ENCODE measurements at regions not wholly inside any gene's neighbourhood (a gene's known extent, or its start where the extent isn't known, plus 50 kb on each side); places are given as distances from the start of the nearest gene placed in this dataset.

DNA sequence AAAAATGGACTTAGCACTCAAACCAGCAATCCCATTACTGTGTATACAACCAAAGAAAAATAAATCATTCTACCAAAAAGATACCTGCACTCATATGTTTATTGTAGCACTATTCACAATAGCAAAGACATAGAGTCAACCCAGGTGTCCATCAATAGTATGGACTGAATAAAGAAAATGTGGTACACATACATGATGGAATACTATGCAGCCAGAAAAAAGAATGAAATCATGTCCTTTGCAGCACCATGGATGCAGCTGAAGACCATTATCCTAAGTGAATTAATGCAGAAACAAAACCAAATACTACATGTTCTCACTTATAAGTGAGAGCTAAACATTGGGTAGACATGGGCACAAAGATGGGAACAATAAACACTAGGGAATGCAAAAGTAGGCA is 236.8 kb upstream of the POU5F2 start:
- Histone ChIP-seq H3K4me3 (no peak overlapping the region), H3K36me3 (replicated peaks in 1 of 2) (no peaks in the 10 kb centered on the region), H3K27me3 (no peaks in the 10 kb centered on the region), H3K4me1 (replicated peaks in 1 of 2) (no peaks in the 10 kb centered on the region), H3K27ac (no peak overlapping the region), H3K9me3 (replicated peaks in 1 of 3) (peaks cover 0 to 6% (median 0%) of the 10 kb centered on the region in 3 donors)
- DNase-seq, result no peak
- TF ChIP-seq, protein P1, sequence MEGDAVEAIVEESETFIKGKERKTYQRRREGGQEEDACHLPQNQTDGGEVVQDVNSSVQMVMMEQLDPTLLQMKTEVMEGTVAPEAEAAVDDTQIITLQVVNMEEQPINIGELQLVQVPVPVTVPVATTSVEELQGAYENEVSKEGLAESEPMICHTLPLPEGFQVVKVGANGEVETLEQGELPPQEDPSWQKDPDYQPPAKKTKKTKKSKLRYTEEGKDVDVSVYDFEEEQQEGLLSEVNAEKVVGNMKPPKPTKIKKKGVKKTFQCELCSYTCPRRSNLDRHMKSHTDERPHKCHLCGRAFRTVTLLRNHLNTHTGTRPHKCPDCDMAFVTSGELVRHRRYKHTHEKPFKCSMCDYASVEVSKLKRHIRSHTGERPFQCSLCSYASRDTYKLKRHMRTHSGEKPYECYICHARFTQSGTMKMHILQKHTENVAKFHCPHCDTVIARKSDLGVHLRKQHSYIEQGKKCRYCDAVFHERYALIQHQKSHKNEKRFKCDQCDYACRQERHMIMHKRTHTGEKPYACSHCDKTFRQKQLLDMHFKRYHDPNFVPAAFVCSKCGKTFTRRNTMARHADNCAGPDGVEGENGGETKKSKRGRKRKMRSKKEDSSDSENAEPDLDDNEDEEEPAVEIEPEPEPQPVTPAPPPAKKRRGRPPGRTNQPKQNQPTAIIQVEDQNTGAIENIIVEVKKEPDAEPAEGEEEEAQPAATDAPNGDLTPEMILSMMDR (IDR thresholded peaks at IDR 0.05), result no peak
- no peak for TF ChIP-seq POLR2A (IDR thresholded peaks at IDR 0.05)
- intact Hi-C loops (cut with DNase I), result no loop called here

DNA sequence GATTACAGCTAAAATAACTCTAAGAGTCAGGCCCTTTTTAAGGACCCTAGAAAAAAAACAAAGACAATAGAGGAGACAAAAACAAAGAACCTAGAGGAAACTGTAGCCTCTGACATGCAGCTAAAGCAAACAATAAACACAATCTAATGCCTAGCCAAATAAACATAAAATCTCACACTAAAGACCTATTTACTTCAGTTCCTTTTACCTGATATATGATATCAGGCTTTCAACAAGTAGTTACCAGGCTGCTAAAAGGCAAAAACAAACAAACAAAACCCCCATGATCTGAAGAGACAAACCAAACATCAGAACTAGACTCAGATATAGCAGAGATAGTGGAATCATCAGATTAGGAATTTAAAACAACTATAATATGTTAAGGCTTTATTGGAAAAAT is 226.5 kb upstream of the POU5F2 start:
- Histone ChIP-seq H3K27ac (no peak overlapping the region), H3K36me3 (replicated peaks in 1 of 2) (no peaks in the 10 kb centered on the region), H3K9me3 (replicated peaks in 1 of 3) (no peaks in the 10 kb centered on the region), H3K4me1 (replicated peaks in 1 of 2) (no peaks in the 10 kb centered on the region), H3K27me3 (no peaks in the 10 kb centered on the region), H3K4me3 (no peak overlapping the region)
- no peak for DNase-seq
- intact Hi-C loops (cut with DNase I), result no loop called here
- TF ChIP-seq POLR2A (IDR thresholded peaks at IDR 0.05), result no peak
- TF ChIP-seq, protein P1 (IDR thresholded peaks at IDR 0.05), result no peak

DNA sequence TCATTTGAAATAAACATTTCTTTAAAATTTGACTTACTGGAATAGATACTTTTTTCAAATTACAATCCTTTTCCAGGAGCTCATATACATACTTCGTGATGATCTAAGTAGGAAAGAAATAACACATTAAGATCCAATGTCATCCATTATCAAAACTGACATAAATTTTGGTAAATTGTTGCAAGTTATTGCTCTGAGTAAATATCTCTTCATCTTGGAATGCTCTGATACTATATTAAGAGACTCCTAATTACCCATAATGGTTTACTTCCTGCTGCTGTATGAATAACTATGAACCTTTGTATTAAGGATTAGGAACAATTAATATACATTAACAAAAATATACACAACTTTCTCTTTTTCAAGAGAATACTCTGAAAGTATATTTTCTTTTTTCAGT is 223.0 kb upstream of the POU5F2 start:
- H3K36me3 ChIP-seq (replicated peaks in 1 of 2), result no peaks in the 10 kb centered on the region
- no peaks in the 10 kb centered on the region for H3K27me3 ChIP-seq
- intact Hi-C loops (cut with DNase I), result no loop called here
- H3K4me3 ChIP-seq, result no peak overlapping the region
- WGBS, 4 donors, result 93 to 97% (median 94%) methylated on average over 1 of the region's 1 CpG
- TF ChIP-seq POLR2A (IDR thresholded peaks at IDR 0.05), result no peak
- TF ChIP-seq, protein P1 (IDR thresholded peaks at IDR 0.05), result no peak
- H3K4me1 ChIP-seq (replicated peaks in 1 of 2), result no peaks in the 10 kb centered on the region
- H3K9me3 ChIP-seq (replicated peaks in 1 of 3), result no peaks in the 10 kb centered on the region
- DNase-seq, result no peak
- no peak overlapping the region for H3K27ac ChIP-seq

DNA sequence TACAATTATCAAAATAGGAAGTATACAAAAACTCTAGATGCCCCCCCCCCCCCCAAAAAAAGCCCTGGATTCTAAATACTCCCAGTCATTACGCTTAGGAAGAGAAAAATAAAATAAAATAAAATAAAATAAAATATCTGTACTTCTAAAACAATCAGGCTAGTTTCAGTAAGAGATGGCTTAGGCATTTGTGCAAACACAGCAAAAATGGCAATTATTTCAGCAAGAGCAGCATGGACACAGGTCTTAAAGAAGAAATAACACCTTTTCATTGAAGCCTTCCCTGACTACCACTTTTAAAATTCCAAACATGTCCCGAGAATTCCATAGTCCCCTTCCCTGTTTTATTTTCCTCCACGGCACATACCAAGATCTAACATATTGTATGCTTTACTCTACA is 218.6 kb upstream of the POU5F2 start:
- 83 to 99% (median 95%) methylated on average over 3 of the region's 3 CpGs for WGBS, 4 donors
- no peaks in the 10 kb centered on the region for H3K27me3 ChIP-seq
- no peaks in the 10 kb centered on the region for H3K9me3 ChIP-seq (replicated peaks in 1 of 3)
- DNase-seq, result no peak
- H3K27ac ChIP-seq, result no peak overlapping the region
- TF ChIP-seq POLR2A (IDR thresholded peaks at IDR 0.05), result no peak
- TF ChIP-seq, protein P1 (IDR thresholded peaks at IDR 0.05), result no peak
- no peak overlapping the region for H3K4me3 ChIP-seq
- H3K36me3 ChIP-seq (replicated peaks in 1 of 2), result no peaks in the 10 kb centered on the region
- H3K4me1 ChIP-seq (replicated peaks in 1 of 2), result no peaks in the 10 kb centered on the region
- intact Hi-C loops (cut with DNase I), result no loop called here
